KOPT-K1 (cell line): ENCODE measurements at regions not wholly inside any gene's neighbourhood (a gene's known extent, or its start where the extent isn't known, plus 50 kb on each side); places are given as distances from the start of the nearest gene placed in this dataset.

Source experiments
- H3K27ac ChIP-seq: fragments of 200-600 bp; sonication (generic); 2 replicates; pipeline ENCODE4 v1.5.1; 2016; ENCODE audit warnings: antibody characterized with exemption, mild to moderate bottlenecking, low read depth, low read length; ENCODE audit not compliant: poor library complexity, severe bottlenecking
- H3K36me3 ChIP-seq: fragments of 200-600 bp; sonication (generic); 2 replicates; pipeline ENCODE4 v1.5.1; 2017; ENCODE audit warnings: antibody characterized with exemption, mild to moderate bottlenecking, low read length, moderate library complexity; ENCODE audit not compliant: insufficient read depth
- H3K9me3 ChIP-seq: fragments of 200-600 bp; sonication (generic); 2 replicates; pipeline ENCODE4 v1.5.1; 2017; ENCODE audit warnings: antibody characterized with exemption, low read length, mild to moderate bottlenecking; ENCODE audit not compliant: insufficient read depth, poor library complexity, severe bottlenecking

- H3K36me3 ChIP-seq: no peaks in the 10 kb centered on the region
- no peak overlapping the region for H3K27ac ChIP-seq
- no peaks in the 10 kb centered on the region for H3K9me3 ChIP-seq
These were observed 776.3 kb downstream of the EFNB2 start for GRCh38 chr13:105758918-105759860.

- Histone ChIP-seq H3K9me3 (no peaks in the 10 kb centered on the region), H3K36me3 (no peaks in the 10 kb centered on the region), H3K27ac (no peak overlapping the region)
These were observed 794.7 kb downstream of the EFNB2 start for GRCh38 chr13:105740739-105741138.

GRCh38 chr13:105737688-105738087, 797.8 kb downstream of the EFNB2 start:
- H3K27ac ChIP-seq: no peak overlapping the region
- no peaks in the 10 kb centered on the region for H3K9me3 ChIP-seq
- H3K36me3 ChIP-seq: no peaks in the 10 kb centered on the region

GRCh38 chr13:105735281-105735680, 800.2 kb downstream of the EFNB2 start:
- Histone ChIP-seq H3K27ac (no peak overlapping the region), H3K36me3 (no peaks in the 10 kb centered on the region), H3K9me3 (no peaks in the 10 kb centered on the region)

- Histone ChIP-seq H3K36me3 (no peaks in the 10 kb centered on the region), H3K27ac (no peak overlapping the region), H3K9me3 (no peaks in the 10 kb centered on the region)
These were observed 802.5 kb downstream of the EFNB2 start for GRCh38 chr13:105732806-105733529.

DNA sequence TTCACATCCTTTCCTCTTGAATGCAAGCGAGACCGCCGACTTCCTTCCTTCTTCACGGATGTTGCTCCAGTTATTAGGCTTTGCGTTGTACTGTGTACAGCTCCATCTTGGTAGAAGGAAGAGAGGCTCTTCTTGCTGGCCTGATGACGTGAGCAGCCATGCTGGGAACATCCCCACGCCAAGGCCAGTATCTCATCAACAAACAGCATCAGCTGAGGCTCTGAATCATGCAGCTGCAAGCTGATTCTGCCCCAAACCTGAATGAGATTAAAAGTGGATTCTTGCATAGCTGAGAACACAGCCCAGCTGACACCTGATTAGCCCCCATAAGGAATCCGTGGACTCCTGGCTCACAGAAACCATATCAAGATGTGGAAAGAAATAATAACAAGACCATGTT, 809.6 kb downstream of the EFNB2 start:
- H3K36me3 ChIP-seq: no peaks in the 10 kb centered on the region
- H3K9me3 ChIP-seq: no peaks in the 10 kb centered on the region
- no peak overlapping the region for H3K27ac ChIP-seq

- H3K9me3 ChIP-seq: no peaks in the 10 kb centered on the region
- no peak overlapping the region for H3K27ac ChIP-seq
- H3K36me3 ChIP-seq: no peaks in the 10 kb centered on the region
These were observed 814.4 kb downstream of the EFNB2 start for GRCh38 chr13:105721016-105721415.

DNA sequence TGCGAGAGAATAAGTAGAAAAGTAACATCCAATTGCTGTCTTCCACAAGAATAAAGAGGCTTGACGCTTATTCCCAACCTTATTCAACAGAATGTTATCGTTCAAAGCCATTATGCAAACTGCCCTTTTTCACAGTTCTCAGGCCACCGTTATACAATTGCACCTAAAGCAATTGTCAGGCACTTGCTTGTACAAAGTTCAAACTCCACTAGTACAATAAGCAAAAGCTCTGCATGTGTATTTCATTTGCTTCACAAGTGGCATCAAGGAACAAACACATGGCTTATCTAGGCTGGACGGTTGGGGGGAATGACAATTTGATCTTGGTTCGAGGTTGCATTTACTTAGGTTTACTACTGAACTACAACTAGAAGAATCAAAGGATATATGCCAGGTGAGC, 815.6 kb downstream of the EFNB2 start:
- H3K9me3 ChIP-seq: no peaks in the 10 kb centered on the region
- no peak overlapping the region for H3K27ac ChIP-seq
- no peaks in the 10 kb centered on the region for H3K36me3 ChIP-seq

DNA sequence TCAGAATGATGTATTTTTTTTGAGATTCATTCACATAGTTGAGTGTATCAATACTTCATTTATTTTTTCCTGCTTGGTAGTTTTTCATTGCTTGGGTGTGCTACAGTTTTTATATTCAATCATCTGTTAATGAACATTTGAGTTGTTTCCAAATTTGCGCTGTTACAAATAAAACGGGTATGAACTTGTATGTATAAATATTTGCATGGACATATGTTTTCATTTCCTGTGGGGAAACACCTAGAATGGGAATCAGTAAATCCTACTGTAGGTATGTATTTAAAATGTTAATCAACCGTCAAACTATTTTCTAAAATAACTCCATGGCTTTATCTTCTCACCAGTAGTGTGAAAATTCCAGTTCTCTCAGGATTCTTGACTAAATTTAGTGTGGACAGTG, 826.3 kb downstream of the EFNB2 start:
- H3K36me3 ChIP-seq: no peaks in the 10 kb centered on the region
- H3K27ac ChIP-seq: no peak overlapping the region
- no peaks in the 10 kb centered on the region for H3K9me3 ChIP-seq

GRCh38 chr13:105703843-105704242, 831.6 kb downstream of the EFNB2 start:
- Histone ChIP-seq H3K36me3 (no peaks in the 10 kb centered on the region), H3K9me3 (no peaks in the 10 kb centered on the region), H3K27ac (no peak overlapping the region)

GRCh38 chr13:105702441-105702840, 833.0 kb downstream of the EFNB2 start:
- H3K27ac ChIP-seq: no peak overlapping the region
- H3K9me3 ChIP-seq: no peaks in the 10 kb centered on the region
- no peaks in the 10 kb centered on the region for H3K36me3 ChIP-seq

GRCh38 chr13:105692769-105693168, 842.7 kb downstream of the EFNB2 start:
- Histone ChIP-seq H3K36me3 (no peaks in the 10 kb centered on the region), H3K27ac (no peak overlapping the region)

DNA sequence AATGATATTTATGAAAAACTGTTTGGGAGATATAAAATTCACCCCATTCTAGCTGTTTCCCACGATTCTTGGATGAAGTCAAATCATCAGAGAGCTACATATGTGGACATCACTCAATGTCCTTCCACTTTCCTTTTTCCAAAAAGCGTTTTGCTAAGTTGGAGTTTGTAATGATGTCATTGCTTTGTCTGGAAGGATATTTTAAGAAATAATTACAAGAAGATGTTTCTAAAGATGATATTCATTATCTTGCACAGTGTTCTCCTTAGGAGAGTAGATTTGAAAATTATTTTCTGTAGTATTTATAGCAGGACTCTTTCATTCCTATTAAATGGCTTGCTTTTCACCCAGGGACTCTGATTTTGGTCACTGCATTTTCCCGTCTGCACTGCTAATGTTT, 851.2 kb downstream of the EFNB2 start:
- no peaks in the 10 kb centered on the region for H3K9me3 ChIP-seq
- H3K36me3 ChIP-seq: no peaks in the 10 kb centered on the region
- H3K27ac ChIP-seq: no peak overlapping the region

More at GRCh38 chr13:105692769-105693168, 842.7 kb downstream of the EFNB2 start:
- H3K9me3 ChIP-seq: no peaks in the 10 kb centered on the region

DNA sequence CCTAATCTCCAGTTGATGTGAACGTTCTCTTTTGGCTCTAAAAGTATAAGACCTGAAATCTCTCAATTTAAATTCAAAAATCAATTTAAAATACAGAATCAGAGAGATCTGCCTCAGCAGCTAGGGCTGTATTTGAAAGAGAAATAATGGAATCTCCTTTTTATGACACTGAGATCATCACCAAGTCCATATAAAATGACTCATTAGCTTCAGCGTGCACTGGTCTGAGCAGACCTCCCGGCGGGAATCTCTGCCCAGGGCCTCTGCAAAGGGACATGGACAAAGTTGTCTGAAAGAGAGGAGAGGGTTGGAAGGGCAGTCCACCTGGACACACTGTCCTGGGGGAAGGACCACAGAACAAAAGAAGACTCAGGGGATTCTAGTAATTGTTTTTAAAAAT, 855.6 kb downstream of the EFNB2 start:
- Histone ChIP-seq H3K27ac (no peak overlapping the region), H3K9me3 (no peaks in the 10 kb centered on the region)

GRCh38 chr13:105678072-105678471, 857.4 kb downstream of the EFNB2 start:
- no peaks in the 10 kb centered on the region for H3K9me3 ChIP-seq
- H3K27ac ChIP-seq: no peak overlapping the region
- no peaks in the 10 kb centered on the region for H3K36me3 ChIP-seq

More for the DNA sequence above, 855.6 kb downstream of the EFNB2 start:
- no peaks in the 10 kb centered on the region for H3K36me3 ChIP-seq
